A549 (cell line): ENCODE measurements at regions not wholly inside any gene's neighbourhood (a gene's known extent, or its start where the extent isn't known, plus 50 kb on each side); places are given as distances from the start of the nearest gene placed in this dataset.

Experiments used
- ATAC-seq, 2 experiments: fragments of 200-7000 bp in 1 of 2; fragments of >200 bp in 1 of 2; cut with Nextera tagmentation in 1 of 2; cut with Tn5 transposase in 1 of 2; 3 replicates each; pipeline versions ENCODE4 v1.8.0 to v1.9.1; 2018 to 2020; ENCODE audit warnings: mild to moderate bottlenecking in 1 of 2, moderate library complexity in 1 of 2
- CTCF ChIA-PET: fragments of 300-600 bp; sonication (Branson Sonifier 250); formaldehyde crosslinking; extraction: SDS; loops from one replicate; lab custom pipeline; 2021; ENCODE audit warnings: antibody characterized with exemption, inconsistent platforms; lab: Yijun Ruan, JAX
- POLR2A ChIA-PET: fragments of 350-600 bp; formaldehyde crosslinking; extraction: SDS; loops from one replicate; lab custom pipeline; 2021; ENCODE audit warnings: antibody characterized with exemption, inconsistent platforms; lab: Yijun Ruan, JAX
- DNase-seq, 2 experiments: peaks; one replicate each; pipeline versions ENCODE4 v3.0.0 to v3.0.0-alpha.2; 2011 to 2016; ENCODE audit warnings: low read depth in 1 of 2, low spot score in 1 of 2
- FAIRE-seq: peaks from 2 replicates; lab custom pipeline; 2011; peaks lifted over from hg19 to GRCh38; lab: Jason Lieb, UNC
- H3K27ac ChIP-seq, 2 experiments: fragments of >200 bp; sonication (Bioruptor Twin); formaldehyde crosslinking; 3 replicates each; pipeline ENCODE4 v1.5.1; 2016 to 2017
- H3K4me1 ChIP-seq: fragments of >200 bp; sonication (Bioruptor Twin); formaldehyde crosslinking; 3 replicates; pipeline ENCODE4 v1.6.1; 2016
- H3K4me2 ChIP-seq: fragments of >200 bp; sonication (Bioruptor Twin); formaldehyde crosslinking; 3 replicates; pipeline ENCODE4 v1.6.1; 2016
- H3K4me3 ChIP-seq: fragments of >200 bp; sonication (Bioruptor Twin); formaldehyde crosslinking; 3 replicates; pipeline ENCODE4 v1.5.1; 2016
- H3K9me3 ChIP-seq: fragments of >200 bp; sonication (Bioruptor Twin); formaldehyde crosslinking; 3 replicates; pipeline ENCODE4 v1.6.1; 2016
- ATOH8 ChIP-seq: fragments of 250-450 bp; sonication (Bioruptor Pico); IDR thresholded peaks from 2 replicates; pipeline ENCODE4 v1.5.0; 2020; ENCODE audit warnings: low read depth, mild to moderate bottlenecking, moderate library complexity
- BCL3 ChIP-seq: fragments of >200 bp; sonication (Bioruptor Twin); formaldehyde crosslinking; IDR thresholded peaks from 3 replicates; pipeline ENCODE4 v1.6.1; 2016
- BHLHE40 ChIP-seq: IDR thresholded peaks from 2 replicates; pipeline ENCODE4 v1.6.1; 2012; ENCODE audit warnings: low read depth, low read length, inconsistent platforms
- CBX2 ChIP-seq: fragments of 200-600 bp; sonication (generic); IDR thresholded peaks from 2 replicates; pipeline ENCODE4 v1.6.1; 2016; ENCODE audit warnings: low read depth, mild to moderate bottlenecking, borderline replicate concordance
- CBX8 ChIP-seq: fragments of 200-600 bp; sonication (generic); IDR thresholded peaks from 2 replicates; pipeline ENCODE4 v1.6.1; 2016
- CHD2 ChIP-seq: fragments of 150-350 bp; IDR thresholded peaks from 2 replicates; pipeline ENCODE4 v1.6.1; 2014; ENCODE audit warnings: low read length; ENCODE audit not compliant: partially characterized antibody
- FOSL2 ChIP-seq, 2 experiments: fragments of 450-650 bp in 1 of 2; fragments of >200 bp in 1 of 2; sonication (Bioruptor Twin) in 1 of 2; formaldehyde crosslinking; IDR thresholded peaks; 2 replicates each; pipeline versions ENCODE4 v1.5.0 to v1.6.1; 2016 to 2020; ENCODE audit warnings: mild to moderate bottlenecking in 1 of 2, moderate library complexity in 1 of 2
- GATA3 ChIP-seq: IDR thresholded peaks from 2 replicates; pipeline ENCODE4 v1.6.1; 2012; ENCODE audit warnings: borderline replicate concordance
- HDAC2 ChIP-seq: fragments of 200-600 bp; sonication (generic); IDR thresholded peaks from 2 replicates; pipeline ENCODE4 v1.6.1; 2016
- HEYL ChIP-seq: fragments of 250-450 bp; sonication (Bioruptor Pico); IDR thresholded peaks from 2 replicates; pipeline ENCODE4 v1.8.0; 2021; ENCODE audit warnings: mild to moderate bottlenecking, moderate library complexity
- HMGXB4 ChIP-seq: fragments of 250-450 bp; sonication (Bioruptor Pico); IDR thresholded peaks from 2 replicates; pipeline ENCODE4 v1.5.0; 2021; ENCODE audit warnings: mild to moderate bottlenecking, moderate library complexity, borderline replicate concordance
- MAX ChIP-seq: IDR thresholded peaks from 2 replicates; pipeline ENCODE4 v1.6.1; 2012
- MYC ChIP-seq: IDR thresholded peaks from 2 replicates; pipeline ENCODE4 v1.6.1; 2012; ENCODE audit warnings: mild to moderate bottlenecking, inconsistent platforms, low read length, improper control_type of control experiment, borderline replicate concordance
- NFE2L2 ChIP-seq: fragments of 150-350 bp; conservative IDR thresholded peaks from 2 replicates; pipeline ENCODE4 v1.6.1; 2014; ENCODE audit warnings: low read length
- NR3C1 ChIP-seq: fragments of >200 bp; sonication (Bioruptor Twin); formaldehyde crosslinking; IDR thresholded peaks from 3 replicates; pipeline ENCODE4 v1.6.1; 2017
- PBX3 ChIP-seq: IDR thresholded peaks from 2 replicates; pipeline ENCODE4 v1.6.1; 2012
- POLR2A ChIP-seq: IDR thresholded peaks from 2 replicates; pipeline ENCODE4 v1.6.1; 2012; ENCODE audit warnings: mild to moderate bottlenecking, low read length
- POLR2AphosphoS2 ChIP-seq: conservative IDR thresholded peaks from 2 replicates; pipeline ENCODE4 v1.6.1; 2012; ENCODE audit warnings: low read length, improper control_type of control experiment, inconsistent platforms
- RCOR1 ChIP-seq: fragments of 150-350 bp; IDR thresholded peaks from 2 replicates; pipeline ENCODE4 v1.6.1; 2014; ENCODE audit warnings: antibody characterized with exemption, low read length, low read depth
- RFX5 ChIP-seq: fragments of 450-650 bp; IDR thresholded peaks from 2 replicates; pipeline ENCODE4 v1.7.1; 2014; ENCODE audit warnings: antibody characterized with exemption, mild to moderate bottlenecking, moderate library complexity
- SMC3 ChIP-seq: fragments of >200 bp; sonication (Bioruptor Twin); formaldehyde crosslinking; IDR thresholded peaks from 3 replicates; pipeline ENCODE4 v1.6.1; 2018; ENCODE audit warnings: inconsistent platforms
- TFCP2L1 ChIP-seq: fragments of 250-450 bp; sonication (Bioruptor Pico); IDR thresholded peaks from 2 replicates; pipeline ENCODE4 v1.5.0; 2021; ENCODE audit warnings: mild to moderate bottlenecking
- USF2 ChIP-seq: fragments of 450-650 bp; IDR thresholded peaks from 2 replicates; pipeline ENCODE4 v1.6.1; 2014; ENCODE audit warnings: antibody characterized with exemption
- ZFP36 ChIP-seq: fragments of 450-650 bp; IDR thresholded peaks from 2 replicates; pipeline ENCODE4 v1.6.1; 2014; ENCODE audit warnings: borderline replicate concordance; ENCODE audit not compliant: partially characterized antibody
- ZSCAN20 ChIP-seq: fragments of 250-450 bp; sonication (Bioruptor Pico); IDR thresholded peaks from 2 replicates; pipeline ENCODE4 v1.8.0; 2022; ENCODE audit warnings: mild to moderate bottlenecking, moderate library complexity
- WGBS: methylation state at CpG from one replicate; pipeline ENCODE4 v1.1.6; 2017; ENCODE audit errors: missing lambda C conversion rate; 5-methylcytosine and 5-hydroxymethylcytosine counted together

- FAIRE-seq (no peak), DNase-seq (no peak)
- POLR2A ChIA-PET: no interaction called here
These were observed 141.7 kb downstream of the PDCD6IP start for GRCh38 chr3:33940149-33940548.

GRCh38 chr3:33940736-33941135 is 142.3 kb downstream of the PDCD6IP start:
- ChIA-PET CTCF (interaction anchor here (1.3 kb wide), 1 partner anchor 57 kb away, joined by 3 read pairs; no protein-coding TSS in a partner anchor), POLR2A (no interaction called here)
- Histone ChIP-seq H3K4me2 (no peak overlapping the region), H3K9me3 (no peaks in the 10 kb centered on the region), H3K4me3 (no peak overlapping the region), H3K4me1 (no peaks in the 10 kb centered on the region), H3K27ac (no peak overlapping the region)
- ATAC-seq: no peak
- DNase-seq: no peak
- no peak for TF ChIP-seq BHLHE40
- TF ChIP-seq ATOH8 (CRISPR knock-in tag): no peak
- TF ChIP-seq POLR2A: no peak
- TF ChIP-seq ZSCAN20 (CRISPR knock-in tag): no peak
- TF ChIP-seq POLR2AphosphoS2: no peak
- TF ChIP-seq CHD2: no peak
- no peak for FAIRE-seq
- WGBS: 58% methylated on average over 4 of the region's 4 CpGs

More at GRCh38 chr3:33940149-33940548, 141.7 kb downstream of the PDCD6IP start:
- Histone ChIP-seq H3K9me3 (no peaks in the 10 kb centered on the region), H3K4me1 (no peaks in the 10 kb centered on the region), H3K4me3 (no peak overlapping the region), H3K4me2 (no peak overlapping the region), H3K27ac (no peak overlapping the region)
- CTCF ChIA-PET: interaction anchor here (1.3 kb wide), 1 partner anchor 57 kb away, joined by 3 read pairs; no protein-coding TSS in a partner anchor
- no peak for ATAC-seq
- WGBS: 57% methylated on average over 5 of the region's 5 CpGs
- no peak for TF ChIP-seq PBX3
- no peak for TF ChIP-seq SMC3
- no peak for TF ChIP-seq BCL3
- no peak for TF ChIP-seq RFX5
- no peak for TF ChIP-seq HDAC2
- no peak for TF ChIP-seq RCOR1
- TF ChIP-seq USF2: no peak
- TF ChIP-seq MYC: no peak
- TF ChIP-seq TFCP2L1 (CRISPR knock-in tag): no peak
- TF ChIP-seq FOSL2 (IDR thresholded peaks at IDR 0.05): no peak
- no peak for TF ChIP-seq FOSL2 (CRISPR knock-in tag; IDR thresholded peaks at IDR 0.05)
- TF ChIP-seq CBX2: no peak

GRCh38 chr3:33941804-33942203 is 143.4 kb downstream of the PDCD6IP start:
- Histone ChIP-seq H3K4me1 (no peaks in the 10 kb centered on the region), H3K4me3 (no peak overlapping the region), H3K9me3 (no peaks in the 10 kb centered on the region), H3K4me2 (no peak overlapping the region), H3K27ac (no peak overlapping the region)
- WGBS: 71% methylated on average over 1 of the region's 1 CpG
- ChIA-PET CTCF (interaction anchor here (1.4 kb wide), 1 partner anchor 13 kb away, joined by 4 read pairs; no protein-coding TSS in a partner anchor), POLR2A (no interaction called here)
- no peak for FAIRE-seq
- DNase-seq: no peak
- ATAC-seq: no peak
- TF ChIP-seq ZSCAN20 (CRISPR knock-in tag): no peak
- no peak for TF ChIP-seq ZFP36
- TF ChIP-seq MYC: no peak
- TF ChIP-seq CBX8: no peak
- no peak for TF ChIP-seq NR3C1
- TF ChIP-seq NFE2L2: no peak
- no peak for TF ChIP-seq FOSL2 (IDR thresholded peaks at IDR 0.05)
- no peak for TF ChIP-seq FOSL2 (CRISPR knock-in tag; IDR thresholded peaks at IDR 0.05)
- TF ChIP-seq HMGXB4: no peak
- no peak for TF ChIP-seq MAX
- TF ChIP-seq GATA3: no peak
- no peak for TF ChIP-seq ATOH8 (CRISPR knock-in tag)
- no peak for TF ChIP-seq HEYL
